ENCODE measurements at regions not wholly inside any gene's neighbourhood (a gene's known extent, or its start where the extent isn't known, plus 50 kb on each side); places are given as distances from the start of the nearest gene placed in this dataset.

DNA sequence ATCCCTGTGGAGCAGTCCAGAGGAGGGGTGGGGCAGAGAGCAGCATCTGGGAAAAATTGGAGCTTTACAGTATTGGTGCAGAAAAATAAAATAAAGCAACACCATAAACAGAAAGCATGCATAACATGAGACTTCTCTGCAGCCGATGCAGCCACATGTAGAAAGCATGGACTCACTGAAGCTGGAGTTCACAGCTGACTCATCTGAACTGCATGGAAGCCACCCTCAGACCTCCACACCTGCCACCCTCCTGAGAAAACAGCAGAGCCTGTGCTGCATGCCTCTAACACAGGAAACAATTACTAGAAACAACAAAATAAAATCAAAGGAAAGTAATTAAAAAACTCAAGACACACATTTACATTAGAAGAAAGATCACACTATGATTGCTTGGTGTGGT lies 169.4 kb upstream of the ALKAL2 start:
- no peak for DNase-seq
- intact Hi-C loops (cut with DNase I), result no loop called here

DNA sequence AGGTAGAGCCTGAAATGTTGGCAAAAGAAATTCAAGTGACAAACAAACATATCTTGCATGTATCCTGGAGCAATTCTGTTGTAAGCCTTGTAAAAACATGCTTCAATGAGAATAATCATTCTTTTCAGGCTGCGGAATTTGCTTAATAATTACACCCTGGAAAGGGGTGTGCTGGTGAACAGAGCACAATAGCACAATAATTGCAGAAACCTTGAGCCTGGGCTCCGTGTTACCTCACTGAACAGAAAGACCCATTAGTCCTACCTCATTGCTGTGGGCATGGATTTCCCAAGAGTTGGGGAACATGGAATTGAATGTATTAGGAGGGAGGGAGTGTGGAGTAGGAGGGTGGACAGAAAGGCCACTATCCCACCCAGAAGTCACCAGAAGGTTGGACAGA lies 168.0 kb upstream of the ALKAL2 start:
- no peak for DNase-seq
- intact Hi-C loops (cut with DNase I), result no loop called here

DNA sequence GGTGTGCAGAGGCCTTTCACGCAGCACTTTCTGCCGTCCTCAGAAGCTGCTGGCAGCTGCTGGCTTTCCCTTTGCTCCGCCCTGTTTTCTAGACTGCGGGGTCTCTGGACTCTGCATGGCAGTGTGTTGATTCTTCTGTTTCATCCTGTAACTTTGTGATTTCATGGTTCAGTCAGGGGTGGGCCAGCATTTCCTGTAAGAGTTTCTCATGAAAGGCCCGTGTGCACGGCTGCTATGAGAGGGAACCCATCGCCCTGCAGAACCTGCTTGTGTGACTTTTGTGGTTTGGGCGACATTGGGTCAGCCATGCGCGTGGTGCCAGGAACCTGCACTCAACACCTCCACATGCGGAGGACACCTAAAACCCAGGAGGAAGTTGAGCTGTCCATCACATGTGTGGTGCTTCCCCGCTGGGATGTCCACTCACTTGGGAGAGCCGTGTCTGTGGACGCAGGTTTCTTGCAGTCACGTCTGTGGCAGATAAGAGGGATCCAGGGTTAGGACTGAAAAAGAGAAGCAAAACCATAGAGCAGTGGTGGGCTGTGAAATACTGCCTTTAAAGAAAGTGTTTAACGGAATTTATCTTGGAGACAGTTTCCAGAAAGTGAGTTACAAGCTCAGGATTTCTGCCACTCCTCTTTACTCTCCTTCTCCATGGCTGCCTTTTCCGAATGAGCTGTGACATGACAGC lies 167.3 kb upstream of the ALKAL2 start:
- no peak for DNase-seq
- intact Hi-C loops (cut with DNase I), result no loop called here

DNA sequence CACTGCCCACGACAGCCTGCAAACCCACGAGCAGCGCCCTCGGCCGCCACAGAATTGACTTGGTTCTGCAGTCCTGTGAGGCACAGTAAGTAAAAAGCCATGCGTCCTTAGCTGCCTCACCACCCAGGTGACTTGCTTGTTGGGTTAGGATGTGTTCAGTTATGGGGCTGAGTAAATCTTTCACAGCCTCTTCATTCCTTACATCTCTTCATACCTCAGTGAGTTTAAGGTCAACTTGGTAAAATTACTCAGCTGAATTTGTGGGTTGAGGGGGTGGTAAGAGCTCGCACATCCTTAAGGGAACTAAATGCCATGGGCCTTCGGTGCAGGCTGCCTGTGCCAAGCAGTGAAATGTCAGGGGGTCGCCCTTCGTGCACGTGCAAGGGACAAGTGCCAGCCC lies 165.2 kb upstream of the ALKAL2 start:
- DNase-seq, result no peak
- intact Hi-C loops (cut with DNase I), result no loop called here

GRCh38 chr2:451495-451894 lies 163.6 kb upstream of the ALKAL2 start:
- no peak for DNase-seq
- intact Hi-C loops (cut with DNase I), result no loop called here

GRCh38 chr2:449246-450067 lies 161.6 kb upstream of the ALKAL2 start:
- intact Hi-C loops (cut with DNase I), result no loop called here

DNA sequence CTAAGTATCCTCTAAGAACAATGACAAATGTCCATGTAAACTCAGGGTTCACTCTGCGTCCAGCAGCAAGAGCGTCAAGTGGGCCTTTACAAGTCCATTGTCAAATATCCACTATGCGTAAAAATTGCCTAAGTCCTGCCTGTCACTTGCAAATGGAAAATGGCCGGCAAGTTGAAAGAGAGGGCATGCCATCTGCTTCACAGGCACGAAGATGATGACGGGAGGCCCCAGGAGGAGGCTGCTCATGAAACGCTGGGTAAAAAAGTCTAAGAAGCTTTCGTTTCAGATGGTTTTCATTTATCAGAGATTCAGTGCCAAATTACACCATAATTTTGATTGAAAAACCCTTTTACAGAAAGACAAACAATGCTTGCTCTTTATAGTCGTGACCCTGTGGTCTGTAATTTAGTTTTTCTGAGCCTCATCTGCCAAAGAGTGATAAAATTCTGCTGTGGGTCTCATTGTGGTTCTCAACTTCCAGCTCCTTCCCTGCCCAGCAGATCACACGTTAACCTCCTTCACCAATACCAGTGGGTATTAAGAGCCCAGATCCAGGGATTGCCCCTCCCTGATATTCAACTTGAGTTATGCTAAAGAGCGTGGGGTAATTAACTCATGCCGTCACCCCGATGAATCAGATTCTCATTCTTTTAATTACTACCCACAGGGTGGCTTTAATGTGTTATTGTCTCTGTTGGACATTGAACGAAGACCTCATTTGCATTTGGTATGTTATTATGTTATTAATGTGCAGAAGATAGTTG lies 160.2 kb upstream of the ALKAL2 start:
- DNase-seq, result no peak
- intact Hi-C loops (cut with DNase I), result no loop called here

More at GRCh38 chr2:449246-450067, 161.6 kb upstream of the ALKAL2 start:
- DNase-seq, result no peak

DNA sequence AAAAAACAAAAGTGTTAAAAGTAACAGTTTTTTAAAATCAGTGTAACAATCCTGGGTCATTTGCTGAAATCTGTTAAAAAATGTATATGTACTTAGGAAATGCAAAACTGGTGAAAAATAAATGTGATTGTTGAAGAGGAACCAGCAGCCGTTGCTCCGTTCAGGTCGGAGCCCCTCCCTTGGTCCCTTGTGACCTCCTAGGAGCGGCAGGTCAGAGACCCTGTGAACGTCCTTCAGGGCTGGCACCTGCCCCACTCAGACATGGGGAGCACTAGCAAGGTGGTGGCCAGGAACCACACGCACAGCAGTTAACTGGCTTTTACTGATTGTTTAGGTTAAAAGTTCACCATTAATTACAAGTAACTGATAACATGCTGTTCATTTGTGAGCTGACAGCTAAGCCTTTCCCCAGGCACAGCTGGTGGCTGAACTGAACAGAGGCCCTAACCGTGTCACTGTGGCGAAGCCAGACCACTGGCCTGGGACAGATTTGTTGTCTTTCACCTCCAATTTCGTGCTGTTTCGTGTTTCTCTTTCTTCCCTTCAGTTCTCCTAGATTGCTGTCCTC lies 159.2 kb upstream of the ALKAL2 start:
- no peak for DNase-seq
- intact Hi-C loops (cut with DNase I), result no loop called here

GRCh38 chr2:446303-446874 lies 158.5 kb upstream of the ALKAL2 start:
- no peak for DNase-seq
- intact Hi-C loops (cut with DNase I), result no loop called here

DNA sequence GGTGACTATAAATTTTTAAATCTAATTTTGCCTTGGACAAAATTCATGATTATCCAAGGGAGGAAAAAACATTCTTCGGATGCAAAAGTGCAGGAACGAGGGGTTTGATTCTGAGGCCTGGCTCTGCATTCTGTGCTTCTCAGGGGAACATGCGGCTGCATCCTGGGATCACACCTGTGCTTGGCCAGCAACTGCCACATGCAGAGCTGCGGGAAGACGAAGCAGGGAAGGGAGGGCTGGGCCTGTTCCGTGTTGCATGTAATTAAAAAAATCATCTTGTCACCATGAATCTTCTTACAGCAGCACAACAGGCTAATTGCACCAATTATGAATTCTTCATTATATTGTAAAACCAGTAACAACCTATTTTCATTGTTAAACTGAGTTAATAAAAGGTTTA lies 158.0 kb upstream of the ALKAL2 start:
- intact Hi-C loops (cut with DNase I), result no loop called here

GRCh38 chr2:444937-445884 lies 157.3 kb upstream of the ALKAL2 start:
- intact Hi-C loops (cut with DNase I), result no loop called here
- DNase-seq, result no peak

More for the DNA sequence above, 158.0 kb upstream of the ALKAL2 start:
- no peak for DNase-seq

- no peak for DNase-seq
- intact Hi-C loops (cut with DNase I), result no loop called here
Measured at GRCh38 chr2:443741-444140, 155.8 kb upstream of the ALKAL2 start.

DNA sequence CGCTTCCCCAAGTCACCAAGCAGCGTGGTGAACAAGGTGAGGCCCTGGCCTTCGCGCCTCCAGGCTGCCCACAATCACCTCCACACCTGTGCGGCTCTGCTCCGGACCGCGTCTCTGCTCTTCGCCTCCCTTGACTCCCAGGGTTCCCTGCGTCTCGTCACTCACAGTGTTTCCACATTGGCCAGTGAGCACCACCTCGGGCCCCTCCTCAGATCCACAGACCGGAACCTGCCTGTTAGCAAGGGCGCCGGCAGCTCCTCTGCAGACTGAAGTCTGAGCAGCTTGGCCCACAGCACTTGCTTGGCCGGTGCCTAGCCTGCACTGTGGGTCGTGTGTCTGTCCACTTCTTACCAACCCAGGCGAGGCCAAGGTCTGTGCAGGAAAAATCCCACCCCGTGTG lies 155.3 kb upstream of the ALKAL2 start:
- DNase-seq, result no peak
- intact Hi-C loops (cut with DNase I), result no loop called here

GRCh38 chr2:441258-442022 lies 153.5 kb upstream of the ALKAL2 start:
- no peak for DNase-seq
- intact Hi-C loops (cut with DNase I), result no loop called here

GRCh38 chr2:440403-440740 lies 152.5 kb upstream of the ALKAL2 start:
- intact Hi-C loops (cut with DNase I), result no loop called here
- no peak for DNase-seq

DNA sequence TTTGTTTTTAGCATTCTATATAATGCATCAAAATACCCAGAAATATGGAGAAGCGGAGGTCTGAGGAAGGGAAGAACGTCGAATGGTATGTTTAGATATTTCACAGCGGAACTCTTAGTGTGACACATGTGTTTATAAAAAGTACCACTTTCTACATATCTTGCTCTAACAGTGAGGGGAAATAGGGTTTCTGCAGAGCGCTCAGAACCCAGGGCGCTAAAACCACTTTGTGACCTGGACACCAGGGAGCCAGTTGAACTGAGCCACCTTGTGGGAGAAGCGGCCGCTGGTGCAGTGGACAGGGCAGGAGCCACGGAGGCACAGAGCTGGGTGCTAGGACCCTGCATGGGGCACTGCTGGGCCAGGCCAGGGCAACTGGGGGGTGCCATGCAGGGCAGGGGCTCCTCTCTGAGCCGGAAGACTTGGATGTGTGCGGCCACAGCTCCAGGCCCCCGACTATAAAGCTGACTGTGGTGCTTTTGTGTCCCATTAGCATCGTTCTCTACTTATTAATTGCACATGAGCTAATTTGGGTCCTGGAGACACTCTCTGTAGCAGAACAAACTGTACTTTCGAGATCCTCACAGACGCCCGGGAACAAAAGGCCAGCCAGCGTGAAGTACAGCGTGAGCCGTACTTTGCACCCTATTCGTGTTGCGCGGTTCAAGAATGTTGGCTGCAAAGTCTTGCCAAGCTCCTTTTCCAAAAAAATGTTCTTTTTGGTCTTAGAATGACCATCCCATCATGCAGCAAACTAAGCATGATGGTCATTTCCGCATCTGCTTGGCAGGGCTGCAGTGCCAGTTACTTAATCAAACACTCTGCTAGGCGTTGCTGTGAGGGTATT lies 151.9 kb upstream of the ALKAL2 start:
- intact Hi-C loops (cut with DNase I), result no loop called here
- peak in 3 of 10 donors; percentile 23 to 31 (median 29) for DNase-seq

- intact Hi-C loops (cut with DNase I), result no loop called here
Measured at GRCh38 chr2:439077-439476, 151.2 kb upstream of the ALKAL2 start.

More at GRCh38 chr2:439077-439476, 151.2 kb upstream of the ALKAL2 start:
- no peak for DNase-seq
